SK-N-SH (cell line): ENCODE measurements at regions not wholly inside any gene's neighbourhood (a gene's known extent, or its start where the extent isn't known, plus 50 kb on each side); places are given as distances from the start of the nearest gene placed in this dataset.

ENCODE experiments used
- CTCF ChIA-PET: fragments of 300-600, 350-600 bp; formaldehyde crosslinking; extraction: SDS; loops from one replicate; lab custom pipeline; 2021; lab: Yijun Ruan, JAX
- POLR2A ChIA-PET: fragments of 350-600 bp; sonication (Branson Sonifier 250); formaldehyde crosslinking; extraction: SDS; loops from one replicate; lab custom pipeline; 2020; ENCODE audit warnings: antibody characterized with exemption, inconsistent platforms; lab: Yijun Ruan, JAX
- DNase-seq: peaks from one replicate; pipeline ENCODE4 v3.0.0; 2012
- H2AFZ ChIP-seq: fragments of 200-600 bp; sonication (generic); 2 replicates; pipeline ENCODE4 v1.8.1; 2016; ENCODE audit warnings: antibody characterized with exemption, mild to moderate bottlenecking, low read depth
- H3F3A ChIP-seq: fragments of 200-600 bp; sonication (generic); replicated peaks from 2 replicates; pipeline ENCODE3; 2016; ENCODE audit warnings: antibody characterized with exemption, mild to moderate bottlenecking; ENCODE audit not compliant: insufficient read depth
- H3K27ac ChIP-seq, 2 experiments: fragments of 200-500 bp in 1 of 2; fragments of 200-600 bp in 1 of 2; sonication (Bioruptor generic) in 1 of 2; sonication (generic), shearing (Covaris generic) in 1 of 2; 2 replicates each; pipeline versions ENCODE4 v1.5.1 to v1.6.1; 2014 to 2016; ENCODE audit warnings: low read depth in 2 of 2, inconsistent platforms in 1 of 2, low read length in 1 of 2, mild to moderate bottlenecking in 1 of 2, mixed read lengths in 1 of 2
- H3K27me3 ChIP-seq: fragments of 200-600 bp; sonication (generic), shearing (Covaris generic); 2 replicates; pipeline ENCODE4 v1.6.1; 2016; ENCODE audit warnings: mixed run types; ENCODE audit not compliant: insufficient read depth
- H3K36me3 ChIP-seq, 2 experiments: fragments of 200-500 bp in 1 of 2; fragments of 200-600 bp in 1 of 2; sonication (Bioruptor generic) in 1 of 2; sonication (generic) in 1 of 2; replicated peaks in 1 of 2; 2 replicates each; pipeline versions ENCODE3 to v1.5.1; 2014 to 2016; ENCODE audit warnings: low read length in 1 of 2, mild to moderate bottlenecking in 1 of 2; ENCODE audit not compliant: insufficient read depth in 2 of 2, control insufficient read depth in 1 of 2
- H3K4me1 ChIP-seq, 2 experiments: fragments of 200-500 bp in 1 of 2; fragments of 200-600 bp in 1 of 2; sonication (Bioruptor generic) in 1 of 2; sonication (generic), shearing (Covaris generic) in 1 of 2; 2 replicates each; pipeline versions ENCODE4 v1.5.1 to v1.6.1; 2014 to 2016; ENCODE audit warnings: low read depth in 1 of 2, low read length in 1 of 2, mixed run types in 1 of 2; ENCODE audit not compliant: insufficient read depth in 2 of 2, control insufficient read depth in 1 of 2
- H3K4me2 ChIP-seq: fragments of 200-600 bp; sonication (generic), shearing (Covaris generic); 2 replicates; pipeline ENCODE4 v1.6.1; 2017; ENCODE audit warnings: mixed run types
- H3K4me3 ChIP-seq, 2 experiments: fragments of 200-500 bp in 1 of 2; fragments of 200-600 bp in 1 of 2; sonication (Bioruptor generic) in 1 of 2; sonication (generic), shearing (Covaris generic) in 1 of 2; 2 replicates each; pipeline versions ENCODE4 v1.5.1 to v1.8.1; 2014 to 2016; ENCODE audit warnings: low read depth in 2 of 2, inconsistent platforms in 1 of 2, low read length in 1 of 2, mild to moderate bottlenecking in 1 of 2, mixed read lengths in 1 of 2, moderate library complexity in 1 of 2
- H3K79me2 ChIP-seq: fragments of 200-600 bp; sonication (generic); 2 replicates; pipeline ENCODE4 v1.8.1; 2017; ENCODE audit warnings: mild to moderate bottlenecking; ENCODE audit not compliant: insufficient read depth
- H3K9ac ChIP-seq: fragments of 200-600 bp; sonication (generic); 2 replicates; pipeline ENCODE4 v1.6.1; 2017; ENCODE audit warnings: mixed run types
- H3K9me2 ChIP-seq: fragments of 200-600 bp; sonication (generic); 2 replicates; pipeline ENCODE4 v1.6.1; 2017; ENCODE audit warnings: mixed run types
- H3K9me3 ChIP-seq: fragments of 200-600 bp; sonication (generic); 2 replicates; pipeline ENCODE4 v1.6.1; 2017; ENCODE audit warnings: mixed run types, mild to moderate bottlenecking, moderate library complexity
- H4K20me1 ChIP-seq: fragments of 200-600 bp; sonication (generic); 2 replicates; pipeline ENCODE4 v1.6.1; 2017; ENCODE audit warnings: mild to moderate bottlenecking, mixed run types; ENCODE audit not compliant: insufficient read depth
- CHD2 ChIP-seq: fragments of 150-350 bp; IDR thresholded peaks from 2 replicates; pipeline ENCODE4 v1.6.1; 2018; ENCODE audit warnings: low read length; ENCODE audit not compliant: partially characterized antibody
- EZH2phosphoT487 ChIP-seq: fragments of 200-600 bp; sonication (generic); IDR thresholded peaks from 2 replicates; pipeline ENCODE4 v1.6.1; 2017; ENCODE audit warnings: low read depth, mixed run types, mild to moderate bottlenecking, antibody characterized with exemption, moderate library complexity, borderline replicate concordance
- FOSL2 ChIP-seq: IDR thresholded peaks from 2 replicates; pipeline ENCODE4 v1.4.0; 2012; ENCODE audit warnings: low read depth, mild to moderate bottlenecking, moderate library complexity, borderline replicate concordance
- FOXM1 ChIP-seq: IDR thresholded peaks from 2 replicates; pipeline ENCODE4 v1.4.0; 2012; ENCODE audit warnings: low read depth, mild to moderate bottlenecking
- MEF2A ChIP-seq: IDR thresholded peaks from 2 replicates; pipeline ENCODE4 v1.4.0; 2012; ENCODE audit warnings: low read depth, borderline replicate concordance
- MXI1 ChIP-seq: IDR thresholded peaks from 2 replicates; pipeline ENCODE4 v1.6.1; 2012; ENCODE audit warnings: mild to moderate bottlenecking, low read depth, low read length, improper control_type of control experiment
- NRF1 ChIP-seq: IDR thresholded peaks from 2 replicates; pipeline ENCODE4 v1.6.1; 2012; ENCODE audit warnings: low read depth, mild to moderate bottlenecking, low read length
- POLR2AphosphoS5 ChIP-seq: IDR thresholded peaks from 2 replicates; pipeline ENCODE4 v1.6.1; 2012; ENCODE audit warnings: low read depth, low read length
- RAD21 ChIP-seq: IDR thresholded peaks from 2 replicates; pipeline ENCODE4 v1.6.1; 2012; ENCODE audit warnings: mild to moderate bottlenecking, low read length
- RCOR1 ChIP-seq: fragments of 150-350 bp; IDR thresholded peaks from 2 replicates; pipeline ENCODE4 v1.6.1; 2017; ENCODE audit warnings: antibody characterized with exemption, low read length
- RFX5 ChIP-seq: IDR thresholded peaks from 2 replicates; pipeline ENCODE4 v1.6.1; 2012; ENCODE audit warnings: mild to moderate bottlenecking, improper control_type of control experiment, low read length
- RXRA ChIP-seq: IDR thresholded peaks from 2 replicates; pipeline ENCODE4 v1.4.0; 2012; ENCODE audit warnings: low read depth, mild to moderate bottlenecking, borderline replicate concordance
- SIN3A ChIP-seq: IDR thresholded peaks from 2 replicates; pipeline ENCODE4 v1.6.1; 2012; ENCODE audit warnings: low read depth, mild to moderate bottlenecking, low read length, moderate library complexity, borderline replicate concordance
- SMC3 ChIP-seq: IDR thresholded peaks from 2 replicates; pipeline ENCODE4 v1.6.1; 2012; ENCODE audit warnings: low read depth, low read length, improper control_type of control experiment
- TEAD4 ChIP-seq: IDR thresholded peaks from 2 replicates; pipeline ENCODE4 v1.4.0; 2012; ENCODE audit warnings: mild to moderate bottlenecking, borderline replicate concordance; ENCODE audit not compliant: insufficient read depth
- WGBS: methylation state at CpG from one replicate; pipeline ENCODE4 v1.1.6; 2017; ENCODE audit warnings: low lambda C conversion rate; 5-methylcytosine and 5-hydroxymethylcytosine counted together
- TF ChIP-seq, protein P1 (sequence below): fragments of 150-350 bp; IDR thresholded peaks from 2 replicates; pipeline ENCODE4 v1.6.1; 2016; ENCODE audit warnings: mild to moderate bottlenecking, low read depth, low read length
- TF ChIP-seq, protein P2 (sequence below): IDR thresholded peaks from 2 replicates; pipeline ENCODE4 v1.4.0; 2012; ENCODE audit warnings: low read depth
- TF ChIP-seq, protein P3 (sequence below): fragments of 200-600 bp; sonication (generic); IDR thresholded peaks from 2 replicates; pipeline ENCODE4 v1.6.1; 2017; ENCODE audit warnings: antibody characterized with exemption, mild to moderate bottlenecking, moderate library complexity
- TF ChIP-seq, protein P4 (sequence below): IDR thresholded peaks from 2 replicates; pipeline ENCODE4; 2012

DNA sequence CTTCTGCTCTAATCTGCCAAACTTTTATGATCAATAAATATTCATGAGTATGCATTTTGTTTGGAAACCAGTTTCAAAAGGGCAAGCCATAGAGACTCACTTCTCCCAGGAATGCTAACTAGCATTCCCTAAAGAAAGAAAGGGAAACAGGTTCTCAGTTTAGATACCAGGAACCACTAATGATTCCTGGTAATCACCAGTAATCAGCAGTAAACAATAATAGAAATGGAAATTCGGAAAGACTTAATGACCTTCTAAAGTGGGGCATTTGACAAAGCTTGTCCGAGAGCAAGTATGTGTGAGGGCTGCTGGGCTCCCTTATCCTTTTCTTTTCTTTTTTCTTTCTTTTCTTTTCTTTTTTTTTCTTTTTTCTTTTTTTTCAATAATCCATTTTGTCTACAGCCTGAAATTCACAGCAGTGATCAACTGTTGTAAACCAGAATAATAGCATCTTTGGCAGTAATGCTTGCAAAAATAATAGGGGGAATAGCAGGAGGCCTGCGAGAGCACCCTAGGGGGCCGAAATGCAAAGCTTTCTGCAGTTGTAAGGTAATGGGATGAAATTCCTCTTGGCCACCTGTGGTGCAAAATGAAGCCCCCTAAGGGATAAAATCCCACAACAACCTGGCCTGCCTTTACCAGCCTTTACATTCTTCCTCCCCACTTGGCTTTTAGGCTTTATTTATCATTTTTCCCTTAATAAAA, 253.2 kb downstream of the ZPLD1 start:
- H3K27me3 ChIP-seq, result no peaks in the 10 kb centered on the region
- H3K9me2 ChIP-seq, result no peaks in the 10 kb centered on the region
- H3K4me3 ChIP-seq, result no peak overlapping the region
- no peak overlapping the region for H3K9ac ChIP-seq
- H3K9me3 ChIP-seq, result no peaks in the 10 kb centered on the region
- POLR2A ChIA-PET, result no interaction called here
- WGBS, result 70% methylated on average over 4 of the region's 4 CpGs
- H2AFZ ChIP-seq, result no peak overlapping the region
- H3F3A ChIP-seq, result no peaks in the 10 kb centered on the region
- H3K36me3 ChIP-seq, result no peaks in the 10 kb centered on the region
- H3K79me2 ChIP-seq, result no peaks in the 10 kb centered on the region
- CTCF ChIA-PET, result no interaction called here
- TF ChIP-seq MEF2A, result no peak
- no peak for TF ChIP-seq EZH2phosphoT487
- no peak for TF ChIP-seq SMC3
- TF ChIP-seq, all 33 proteins: peak for 0
- Histone ChIP-seq H4K20me1 (no peaks in the 10 kb centered on the region), H3K4me1 (no peaks in the 10 kb centered on the region; a peak in 2 of 4 replicates), H3K27ac (no peak overlapping the region), H3K4me2 (no peak overlapping the region)
- DNase-seq, result no peak

DNA sequence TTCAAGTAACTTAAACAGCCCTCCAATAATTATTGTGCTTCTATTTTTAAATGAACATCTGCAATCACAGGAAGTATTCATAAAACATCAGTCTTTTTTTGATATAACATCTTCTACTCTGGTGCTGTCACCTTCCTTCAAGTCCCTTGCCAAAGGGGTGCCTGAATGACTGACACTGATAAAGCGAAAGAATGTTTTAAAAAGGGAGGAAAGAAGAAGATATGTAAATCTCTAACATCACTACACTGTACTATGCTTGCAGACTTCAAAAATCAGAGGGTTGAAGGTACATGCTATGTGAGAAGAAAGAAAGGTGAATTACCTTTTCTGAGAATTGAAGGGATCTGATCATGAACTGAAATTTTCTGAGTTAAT, 253.7 kb downstream of the ZPLD1 start:
- POLR2A ChIA-PET, result no interaction called here
- no peaks in the 10 kb centered on the region for H3K9me2 ChIP-seq
- TF ChIP-seq, protein P1, sequence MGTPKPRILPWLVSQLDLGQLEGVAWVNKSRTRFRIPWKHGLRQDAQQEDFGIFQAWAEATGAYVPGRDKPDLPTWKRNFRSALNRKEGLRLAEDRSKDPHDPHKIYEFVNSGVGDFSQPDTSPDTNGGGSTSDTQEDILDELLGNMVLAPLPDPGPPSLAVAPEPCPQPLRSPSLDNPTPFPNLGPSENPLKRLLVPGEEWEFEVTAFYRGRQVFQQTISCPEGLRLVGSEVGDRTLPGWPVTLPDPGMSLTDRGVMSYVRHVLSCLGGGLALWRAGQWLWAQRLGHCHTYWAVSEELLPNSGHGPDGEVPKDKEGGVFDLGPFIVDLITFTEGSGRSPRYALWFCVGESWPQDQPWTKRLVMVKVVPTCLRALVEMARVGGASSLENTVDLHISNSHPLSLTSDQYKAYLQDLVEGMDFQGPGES, result no peak
- TF ChIP-seq POLR2AphosphoS5 (no peak), CHD2 (no peak), MXI1 (no peak), FOSL2 (no peak), FOXM1 (no peak), SIN3A (no peak), SMC3 (no peak), RCOR1 (no peak), EZH2phosphoT487 (no peak), TEAD4 (no peak), RAD21 (no peak), RXRA (no peak), RFX5 (no peak), NRF1 (no peak)
- TF ChIP-seq, protein P2, sequence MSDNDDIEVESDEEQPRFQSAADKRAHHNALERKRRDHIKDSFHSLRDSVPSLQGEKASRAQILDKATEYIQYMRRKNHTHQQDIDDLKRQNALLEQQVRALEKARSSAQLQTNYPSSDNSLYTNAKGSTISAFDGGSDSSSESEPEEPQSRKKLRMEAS, result no peak
- TF ChIP-seq, protein P3, sequence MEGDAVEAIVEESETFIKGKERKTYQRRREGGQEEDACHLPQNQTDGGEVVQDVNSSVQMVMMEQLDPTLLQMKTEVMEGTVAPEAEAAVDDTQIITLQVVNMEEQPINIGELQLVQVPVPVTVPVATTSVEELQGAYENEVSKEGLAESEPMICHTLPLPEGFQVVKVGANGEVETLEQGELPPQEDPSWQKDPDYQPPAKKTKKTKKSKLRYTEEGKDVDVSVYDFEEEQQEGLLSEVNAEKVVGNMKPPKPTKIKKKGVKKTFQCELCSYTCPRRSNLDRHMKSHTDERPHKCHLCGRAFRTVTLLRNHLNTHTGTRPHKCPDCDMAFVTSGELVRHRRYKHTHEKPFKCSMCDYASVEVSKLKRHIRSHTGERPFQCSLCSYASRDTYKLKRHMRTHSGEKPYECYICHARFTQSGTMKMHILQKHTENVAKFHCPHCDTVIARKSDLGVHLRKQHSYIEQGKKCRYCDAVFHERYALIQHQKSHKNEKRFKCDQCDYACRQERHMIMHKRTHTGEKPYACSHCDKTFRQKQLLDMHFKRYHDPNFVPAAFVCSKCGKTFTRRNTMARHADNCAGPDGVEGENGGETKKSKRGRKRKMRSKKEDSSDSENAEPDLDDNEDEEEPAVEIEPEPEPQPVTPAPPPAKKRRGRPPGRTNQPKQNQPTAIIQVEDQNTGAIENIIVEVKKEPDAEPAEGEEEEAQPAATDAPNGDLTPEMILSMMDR, result no peak
- TF ChIP-seq, protein P4, sequence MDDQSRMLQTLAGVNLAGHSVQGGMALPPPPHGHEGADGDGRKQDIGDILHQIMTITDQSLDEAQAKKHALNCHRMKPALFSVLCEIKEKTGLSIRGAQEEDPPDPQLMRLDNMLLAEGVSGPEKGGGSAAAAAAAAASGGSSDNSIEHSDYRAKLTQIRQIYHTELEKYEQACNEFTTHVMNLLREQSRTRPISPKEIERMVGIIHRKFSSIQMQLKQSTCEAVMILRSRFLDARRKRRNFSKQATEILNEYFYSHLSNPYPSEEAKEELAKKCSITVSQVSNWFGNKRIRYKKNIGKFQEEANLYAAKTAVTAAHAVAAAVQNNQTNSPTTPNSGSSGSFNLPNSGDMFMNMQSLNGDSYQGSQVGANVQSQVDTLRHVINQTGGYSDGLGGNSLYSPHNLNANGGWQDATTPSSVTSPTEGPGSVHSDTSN, result no peak
- TF ChIP-seq, all 33 proteins: peak for 0
- Histone ChIP-seq H3F3A (no peaks in the 10 kb centered on the region), H3K79me2 (no peaks in the 10 kb centered on the region), H3K9me3 (no peaks in the 10 kb centered on the region), H3K4me1 (no peaks in the 10 kb centered on the region; a peak in 2 of 4 replicates), H2AFZ (no peak overlapping the region), H3K4me2 (no peak overlapping the region), H3K36me3 (no peaks in the 10 kb centered on the region), H3K27ac (no peak overlapping the region), H3K4me3 (no peak overlapping the region), H4K20me1 (no peaks in the 10 kb centered on the region), H3K27me3 (no peaks in the 10 kb centered on the region), H3K9ac (no peak overlapping the region)
- no peak for DNase-seq
- CTCF ChIA-PET, result no interaction called here
- WGBS, result 88% methylated on average over 1 of the region's 1 CpG
